GM12873 (cell line): ENCODE measurements at regions not wholly inside any gene's neighbourhood (a gene's known extent, or its start where the extent isn't known, plus 50 kb on each side); places are given as distances from the start of the nearest gene placed in this dataset.

Source experiments
- CTCF ChIP-seq: IDR thresholded peaks from 2 replicates; pipeline ENCODE4 v1.5.1; 2012; ENCODE audit warnings: low read depth, mild to moderate bottlenecking, moderate library complexity, low read length, control low read depth; ENCODE audit not compliant: insufficient read depth; ENCODE audit errors: missing control alignments

GRCh38 chr15:81749716-81750375, 296.0 kb downstream of the MEX3B start:
- TF ChIP-seq CTCF: no peak

GRCh38 chr15:81747482-81747881, 298.3 kb downstream of the MEX3B start:
- no peak for TF ChIP-seq CTCF

GRCh38 chr15:81747026-81747425, 298.8 kb downstream of the MEX3B start:
- TF ChIP-seq CTCF: no peak

- no peak for TF ChIP-seq CTCF
Measured at GRCh38 chr15:81744364-81744763, 301.5 kb downstream of the MEX3B start.

- no peak for TF ChIP-seq CTCF
Measured at GRCh38 chr15:81740416-81740815, 305.4 kb downstream of the MEX3B start.

- no peak for TF ChIP-seq CTCF
Measured at GRCh38 chr15:81729340-81729739, 316.5 kb downstream of the MEX3B start.

GRCh38 chr15:81728726-81729125, 317.1 kb downstream of the MEX3B start:
- TF ChIP-seq CTCF: no peak

- TF ChIP-seq CTCF: no peak
Measured at GRCh38 chr15:81725590-81725989, 320.2 kb downstream of the MEX3B start.
